HepG2 (cell line): ENCODE measurements at regions not wholly inside any gene's neighbourhood (a gene's known extent, or its start where the extent isn't known, plus 50 kb on each side); places are given as distances from the start of the nearest gene placed in this dataset.

ENCODE experiments used
- ATAC-seq: fragments of 200-7000 bp; cut with Tn5 transposase; 3 replicates; pipeline ENCODE4 v1.9.1; 2020; ENCODE audit warnings: mild to moderate bottlenecking, moderate library complexity
- BruUV-seq: library from RNA; stranded (reverse); fragments of 400-500 nt; replicated peaks from 2 replicates; lab custom pipeline; 2021; lab: Mats Ljungman, UMichigan
- CTCF ChIA-PET: fragments of 300-600 bp; formaldehyde crosslinking; extraction: SDS; loops from one replicate; lab custom pipeline; 2021; ENCODE audit warnings: low total read pairs, inconsistent platforms, low intra/inter-chr PET ratio; lab: Yijun Ruan, JAX
- POLR2A ChIA-PET: fragments of 350-600 bp; sonication (Branson Sonifier 250); formaldehyde crosslinking; loops from one replicate; lab custom pipeline; 2020; ENCODE audit warnings: antibody characterized with exemption, inconsistent platforms; lab: Yijun Ruan, JAX
- DNase-seq: peaks from one replicate; pipeline ENCODE4 v3.0.0-alpha.2; 2015; ENCODE audit warnings: low spot score
- FAIRE-seq: peaks from 3 replicates; lab custom pipeline; 2011; peaks lifted over from hg19 to GRCh38; lab: Jason Lieb, UNC
- H2AFZ ChIP-seq: one replicate; pipeline ENCODE4 v1.6.1; 2011; ENCODE audit warnings: low read length, inconsistent platforms
- H3K27ac ChIP-seq: fragments of 300-600 bp; 3 replicates; pipeline ENCODE4 v1.8.0; 2011; ENCODE audit warnings: mixed run types, mild to moderate bottlenecking, mixed read lengths, low read length, inconsistent platforms; ENCODE audit not compliant: insufficient read depth; ENCODE audit errors: extremely low read length
- H3K27me3 ChIP-seq, 2 experiments: fragments of 200-600 bp in 1 of 2; 2 replicates in 1 of 2; 3 replicates in 1 of 2; pipeline versions ENCODE4 v1.6.0 to v1.8.0; 2011; ENCODE audit warnings: low read length in 2 of 2, mild to moderate bottlenecking in 2 of 2, moderate library complexity in 2 of 2, inconsistent platforms in 1 of 2; ENCODE audit not compliant: insufficient read depth in 2 of 2, control insufficient read depth in 1 of 2
- H3K36me3 ChIP-seq, 2 experiments: fragments of 200-600 bp in 1 of 2; replicated peaks in 1 of 2; 2 replicates in 1 of 2; 3 replicates in 1 of 2; pipeline versions ENCODE4 v1.5.1 to v1.8.0; 2011; ENCODE audit warnings: low read length in 2 of 2, inconsistent platforms in 1 of 2; ENCODE audit not compliant: insufficient read depth in 2 of 2, control insufficient read depth in 1 of 2
- H3K4me1 ChIP-seq: 2 replicates; pipeline ENCODE4 v1.5.1; 2012; ENCODE audit warnings: low read length, inconsistent platforms; ENCODE audit not compliant: insufficient read depth
- H3K4me2 ChIP-seq: 2 replicates; pipeline ENCODE4 v1.6.0; 2011; ENCODE audit warnings: low read depth, low read length, inconsistent platforms
- H3K4me3 ChIP-seq, 3 experiments: fragments of 200-600 bp in 1 of 3; sonication (generic), shearing (Covaris generic) in 1 of 3; replicated peaks in 1 of 3; 2 replicates each; pipeline ENCODE4 v1.5.1; 2011 to 2016; ENCODE audit warnings: low read length in 3 of 3, inconsistent platforms in 2 of 3, low read depth in 2 of 3, mild to moderate bottlenecking in 2 of 3, control low read depth in 1 of 3, mixed read lengths in 1 of 3; ENCODE audit not compliant: insufficient read depth in 1 of 3
- H3K79me2 ChIP-seq: one replicate; pipeline ENCODE4 v1.6.1; 2011; ENCODE audit warnings: low read length, inconsistent platforms; ENCODE audit not compliant: insufficient read depth
- H3K9ac ChIP-seq: 2 replicates; pipeline ENCODE4 v1.6.0; 2011; ENCODE audit warnings: mild to moderate bottlenecking, low read depth, low read length, inconsistent platforms; ENCODE audit not compliant: insufficient read depth
- H3K9me3 ChIP-seq: 2 replicates; pipeline ENCODE4 v1.5.1; 2012; ENCODE audit warnings: mild to moderate bottlenecking, low read length
- H4K20me1 ChIP-seq: 2 replicates; pipeline ENCODE4 v1.6.0; 2011; ENCODE audit warnings: inconsistent platforms, mild to moderate bottlenecking, low read length, moderate library complexity; ENCODE audit not compliant: insufficient read depth
- ERF ChIP-seq: IDR thresholded peaks from 2 replicates; pipeline ENCODE4 v1.6.1; 2018; ENCODE audit warnings: missing biosample characterization, missing genetic modification reagents
- MAFF ChIP-seq: IDR thresholded peaks from 2 replicates; pipeline ENCODE4 v1.6.1; 2011; ENCODE audit warnings: low read depth, low read length, improper control_type of control experiment
- RFX5 ChIP-seq: IDR thresholded peaks from 2 replicates; pipeline ENCODE4 v1.6.1; 2011; ENCODE audit warnings: low read depth, low read length, improper control_type of control experiment
- TSC22D2 ChIP-seq: sonication (generic); formaldehyde crosslinking; IDR thresholded peaks from 2 replicates; pipeline ENCODE4 v1.5.1; 2020; ENCODE audit warnings: missing genetic modification reagents, mild to moderate bottlenecking, borderline replicate concordance
- ZBTB21 ChIP-seq: sonication (generic); formaldehyde crosslinking; IDR thresholded peaks from 2 replicates; pipeline ENCODE4 v1.4.0; 2020; ENCODE audit warnings: missing genetic modification reagents
- ZNF205 ChIP-seq: IDR thresholded peaks from 2 replicates; pipeline ENCODE4 v1.6.1; 2018; ENCODE audit warnings: missing biosample characterization, missing genetic modification reagents
- ZNF510 ChIP-seq: sonication (generic); formaldehyde crosslinking; IDR thresholded peaks from 2 replicates; pipeline ENCODE4 v1.4.0; 2020; ENCODE audit warnings: low read depth, mild to moderate bottlenecking, missing genetic modification reagents
- ZNF547 ChIP-seq: sonication (generic); formaldehyde crosslinking; IDR thresholded peaks from 2 replicates; pipeline ENCODE4 v1.5.1; 2020; ENCODE audit warnings: mild to moderate bottlenecking, missing genetic modification reagents
- ZNF563 ChIP-seq: sonication (generic); formaldehyde crosslinking; IDR thresholded peaks from 2 replicates; pipeline ENCODE4 v1.8.0; 2022; ENCODE audit warnings: mild to moderate bottlenecking, moderate library complexity, missing genetic modification reagents
- ZNF674 ChIP-seq: sonication (generic); formaldehyde crosslinking; IDR thresholded peaks from 2 replicates; pipeline ENCODE4 v1.5.0; 2020; ENCODE audit warnings: low read depth, mild to moderate bottlenecking, missing genetic modification reagents
- ZNF761 ChIP-seq: sonication (generic); formaldehyde crosslinking; conservative IDR thresholded peaks from 2 replicates; pipeline ENCODE4 v1.4.0; 2020; ENCODE audit warnings: mild to moderate bottlenecking, missing genetic modification reagents
- ZSCAN30 ChIP-seq: sonication (generic); formaldehyde crosslinking; IDR thresholded peaks from 2 replicates; pipeline ENCODE4 v1.5.0; 2020; ENCODE audit warnings: mild to moderate bottlenecking, missing genetic modification reagents
- WGBS: methylation state at CpG from one replicate; pipeline ENCODE4 v1.1.6; 2017; ENCODE audit warnings: low lambda C conversion rate; 5-methylcytosine and 5-hydroxymethylcytosine counted together
- in situ Hi-C: cut with HindIII; loops from 2 replicates; pipeline ENCODE4 v1.10.0; 2017; ENCODE audit warnings: low pct_unique_long_range_greater_than_20kb; ENCODE audit not compliant: extremely low pct_ligation_motif_present
- intact Hi-C: fragments of 100-400 bp; cut with micrococcal nuclease; formaldehyde crosslinking; loops from one replicate; pipeline ENCODE4 v1.10.0; 2022; ENCODE audit not compliant: unreplicated experiment
- TF ChIP-seq, protein P1 (sequence below): sonication (generic); formaldehyde crosslinking; conservative IDR thresholded peaks from 2 replicates; pipeline ENCODE4 v1.5.0; 2020; ENCODE audit warnings: missing genetic modification reagents
- TF ChIP-seq, protein P2 (sequence below): IDR thresholded peaks from 2 replicates; pipeline ENCODE4 v1.6.1; 2016; ENCODE audit warnings: low read depth, borderline replicate concordance
- TF ChIP-seq, protein P3 (sequence below): IDR thresholded peaks from 2 replicates; pipeline ENCODE4 v1.6.1; 2016; ENCODE audit warnings: low read depth, control low read depth

DNA sequence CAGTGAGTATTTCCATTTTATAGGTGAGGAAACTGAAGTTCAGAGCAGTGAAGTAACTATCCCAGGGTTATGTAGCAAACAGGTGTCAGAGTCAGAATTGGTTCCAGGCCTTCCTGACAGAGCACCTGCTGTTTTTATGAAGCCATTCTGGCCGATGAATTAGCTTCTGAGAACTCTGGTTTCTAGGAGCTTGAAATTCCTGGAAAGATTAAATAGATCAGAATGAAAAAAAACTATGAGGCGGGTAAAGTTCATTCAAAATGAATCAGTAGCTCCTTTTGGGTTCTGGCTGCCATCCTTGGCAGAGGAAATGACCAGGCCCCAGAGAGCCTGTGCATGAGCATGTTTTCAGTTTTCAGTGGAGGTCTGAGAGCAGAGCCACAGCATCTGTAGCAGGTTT lies 59.3 kb upstream of the CFAP161 start:
- no peak for ATAC-seq
- Histone ChIP-seq H3K4me1 (no peaks in the 10 kb centered on the region), H3K79me2 (no peaks in the 10 kb centered on the region), H4K20me1 (no peaks in the 10 kb centered on the region), H3K27me3 (no peaks in the 10 kb centered on the region; a peak in 1 of 5 replicates), H2AFZ (no peak overlapping the region), H3K4me3 (no peak overlapping the region), H3K9ac (no peak overlapping the region), H3K27ac (no peak overlapping the region), H3K9me3 (no peaks in the 10 kb centered on the region), H3K36me3 (no peaks in the 10 kb centered on the region), H3K4me2 (no peak overlapping the region)
- intact Hi-C loops = no loop called here
- DNase-seq = no peak
- no TSS peak for BruUV-seq
- no peak for FAIRE-seq
- ChIA-PET POLR2A (no interaction called here), CTCF (no interaction called here)
- in situ Hi-C loops = no loop called here
- no peak for TF ChIP-seq ZNF761 (CRISPR knock-in tag)
- TF ChIP-seq, protein P1, sequence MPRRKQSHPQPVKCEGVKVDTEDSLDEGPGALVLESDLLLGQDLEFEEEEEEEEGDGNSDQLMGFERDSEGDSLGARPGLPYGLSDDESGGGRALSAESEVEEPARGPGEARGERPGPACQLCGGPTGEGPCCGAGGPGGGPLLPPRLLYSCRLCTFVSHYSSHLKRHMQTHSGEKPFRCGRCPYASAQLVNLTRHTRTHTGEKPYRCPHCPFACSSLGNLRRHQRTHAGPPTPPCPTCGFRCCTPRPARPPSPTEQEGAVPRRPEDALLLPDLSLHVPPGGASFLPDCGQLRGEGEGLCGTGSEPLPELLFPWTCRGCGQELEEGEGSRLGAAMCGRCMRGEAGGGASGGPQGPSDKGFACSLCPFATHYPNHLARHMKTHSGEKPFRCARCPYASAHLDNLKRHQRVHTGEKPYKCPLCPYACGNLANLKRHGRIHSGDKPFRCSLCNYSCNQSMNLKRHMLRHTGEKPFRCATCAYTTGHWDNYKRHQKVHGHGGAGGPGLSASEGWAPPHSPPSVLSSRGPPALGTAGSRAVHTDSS (CRISPR knock-in tag) = no peak
- no peak for TF ChIP-seq ZNF510 (CRISPR knock-in tag)
- TF ChIP-seq ZBTB21 (CRISPR knock-in tag) = no peak
- TF ChIP-seq ZNF674 (CRISPR knock-in tag) = no peak
- no peak for TF ChIP-seq ERF (CRISPR knock-in tag)
- TF ChIP-seq, protein P2, sequence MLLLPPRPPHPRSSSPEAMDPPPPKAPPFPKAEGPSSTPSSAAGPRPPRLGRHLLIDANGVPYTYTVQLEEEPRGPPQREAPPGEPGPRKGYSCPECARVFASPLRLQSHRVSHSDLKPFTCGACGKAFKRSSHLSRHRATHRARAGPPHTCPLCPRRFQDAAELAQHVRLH (CRISPR knock-in tag) = no peak
- no peak for TF ChIP-seq MAFF
- TF ChIP-seq, protein P3, sequence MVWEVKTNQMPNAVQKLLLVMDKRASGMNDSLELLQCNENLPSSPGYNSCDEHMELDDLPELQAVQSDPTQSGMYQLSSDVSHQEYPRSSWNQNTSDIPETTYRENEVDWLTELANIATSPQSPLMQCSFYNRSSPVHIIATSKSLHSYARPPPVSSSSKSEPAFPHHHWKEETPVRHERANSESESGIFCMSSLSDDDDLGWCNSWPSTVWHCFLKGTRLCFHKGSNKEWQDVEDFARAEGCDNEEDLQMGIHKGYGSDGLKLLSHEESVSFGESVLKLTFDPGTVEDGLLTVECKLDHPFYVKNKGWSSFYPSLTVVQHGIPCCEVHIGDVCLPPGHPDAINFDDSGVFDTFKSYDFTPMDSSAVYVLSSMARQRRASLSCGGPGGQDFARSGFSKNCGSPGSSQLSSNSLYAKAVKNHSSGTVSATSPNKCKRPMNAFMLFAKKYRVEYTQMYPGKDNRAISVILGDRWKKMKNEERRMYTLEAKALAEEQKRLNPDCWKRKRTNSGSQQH (CRISPR knock-in tag) = no peak
- no peak for TF ChIP-seq TSC22D2 (CRISPR knock-in tag)
- no peak for TF ChIP-seq ZNF563 (CRISPR knock-in tag)
- TF ChIP-seq ZNF205 (CRISPR knock-in tag) = no peak
- no peak for TF ChIP-seq ZNF547 (CRISPR knock-in tag)
- no peak for TF ChIP-seq RFX5
- TF ChIP-seq ZSCAN30 = no peak
- 2% methylated on average over 2 of the region's 2 CpGs for WGBS
